Astrocyte of the cerebellum (primary cell): ENCODE measurements at regions not wholly inside any gene's neighbourhood (a gene's known extent, or its start where the extent isn't known, plus 50 kb on each side); places are given as distances from the start of the nearest gene placed in this dataset.
"Not testable (repeated sequence)": the region's sequence is repeated elsewhere in the genome, so short reads cannot be mapped to it uniquely, and the experiment has no call there.

Experiments
- DNase-seq: peaks from one replicate; pipeline ENCODE4 v3.0.0-alpha.2; 2011; ENCODE audit warnings: low read depth
- H3K4me3 ChIP-seq: 2 replicates; pipeline ENCODE4 v1.5.1; 2011; ENCODE audit warnings: mild to moderate bottlenecking, low read depth, low read length, moderate library complexity
- CTCF ChIP-seq: IDR thresholded peaks from 2 replicates; pipeline ENCODE4 v1.5.1; 2012; ENCODE audit warnings: low read length, low read depth, moderate library complexity, mild to moderate bottlenecking; ENCODE audit errors: missing control alignments
- in situ Hi-C: cut with HindIII; loops from 2 replicates; pipeline ENCODE4 v1.10.0; 2017; ENCODE audit warnings: low sequenced_read_pairs

- no peak for TF ChIP-seq CTCF
These were observed 101.2 kb upstream of the SEC11C start for GRCh38 chr18:59038295-59039039.

GRCh38 chr18:59039040-59039320 is 100.7 kb upstream of the SEC11C start:
- DNase-seq, H3K4me3 ChIP-seq, in situ Hi-C loops: not testable (repeated sequence)

More at GRCh38 chr18:59038295-59039039, 101.2 kb upstream of the SEC11C start:
- in situ Hi-C loops: no loop called here
- DNase-seq: no peak
- H3K4me3 ChIP-seq: no peak overlapping the region

GRCh38 chr18:59039449-59039848 is 100.2 kb upstream of the SEC11C start:
- TF ChIP-seq CTCF: no peak

GRCh38 chr18:59040770-59041148 is 98.9 kb upstream of the SEC11C start:
- TF ChIP-seq CTCF: no peak
- in situ Hi-C loops: no loop called here
- DNase-seq: no peak
- H3K4me3 ChIP-seq: no peak overlapping the region

More at GRCh38 chr18:59039449-59039848, 100.2 kb upstream of the SEC11C start:
- H3K4me3 ChIP-seq: no peak overlapping the region
- no peak for DNase-seq
- in situ Hi-C loops: no loop called here

GRCh38 chr18:59041296-59041695 is 98.4 kb upstream of the SEC11C start:
- in situ Hi-C loops: no loop called here
- TF ChIP-seq CTCF: no peak
- no peak overlapping the region for H3K4me3 ChIP-seq
- no peak for DNase-seq

GRCh38 chr18:59041819-59042815 is 97.6 kb upstream of the SEC11C start:
- no peak overlapping the region for H3K4me3 ChIP-seq
- no peak for DNase-seq
- TF ChIP-seq CTCF: no peak
- in situ Hi-C loops: no loop called here

GRCh38 chr18:59044855-59045254 is 94.8 kb upstream of the SEC11C start:
- H3K4me3 ChIP-seq: no peak overlapping the region
- DNase-seq: no peak
- no peak for TF ChIP-seq CTCF
- in situ Hi-C loops: no loop called here
